Gastroesophageal sphincter (tissue), 4 donors: ENCODE measurements at regions not wholly inside any gene's neighbourhood (a gene's known extent, or its start where the extent isn't known, plus 50 kb on each side); places are given as distances from the start of the nearest gene placed in this dataset.
"Not testable (repeated sequence)": the region's sequence is repeated elsewhere in the genome, so short reads cannot be mapped to it uniquely, and the experiment has no call there.

Experiments used
- ATAC-seq: fragments of 150-250 bp; one replicate; pipeline ENCODE4 v1.9.1; 2016; ENCODE audit warnings: mild to moderate bottlenecking, moderate library complexity
- H3K27ac ChIP-seq, 4 donors: fragments of 200-600 bp; sonication (generic) in 3 of 4; 1 replicate in 3 of 4; 2 replicates in 1 of 4; pipeline ENCODE4 v1.5.1; 2016 to 2019
- H3K27me3 ChIP-seq: fragments of 200-600 bp; sonication (generic); one replicate; pipeline ENCODE4 v1.5.1; 2019
- H3K36me3 ChIP-seq, 2 donors: fragments of 200-600 bp; sonication (generic); one replicate each; pipeline ENCODE4 v1.5.1; 2019; ENCODE audit warnings: control low read depth in 1 of 2
- H3K4me1 ChIP-seq, 3 donors: fragments of 200-600 bp; sonication (generic); 1 replicate in 2 of 3; 2 replicates in 1 of 3; pipeline ENCODE4 v1.5.1; 2016 to 2019; ENCODE audit warnings: control low read depth in 2 of 3
- H3K4me3 ChIP-seq, 2 donors: fragments of 200-600 bp; sonication (generic); one replicate each; pipeline ENCODE4 v1.5.1; 2019; ENCODE audit warnings: mild to moderate bottlenecking in 1 of 2, moderate library complexity in 1 of 2
- H3K9me3 ChIP-seq, 3 donors: fragments of 200-600 bp; sonication (generic); one replicate each; pipeline ENCODE4 v1.5.1; 2017 to 2019; ENCODE audit warnings: control low read depth in 2 of 3
- EP300 ChIP-seq: sonication (generic); formaldehyde crosslinking; IDR thresholded peaks from one replicate; pipeline ENCODE4 v1.6.1; 2017; ENCODE audit warnings: antibody characterized with exemption, mild to moderate bottlenecking
- POLR2A ChIP-seq, 2 donors: fragments of 450-650 bp; IDR thresholded peaks; one replicate each; pipeline ENCODE4 v1.6.1; 2017; ENCODE audit warnings: antibody characterized with exemption in 2 of 2, mild to moderate bottlenecking in 2 of 2, moderate library complexity in 1 of 2
- POLR2AphosphoS5 ChIP-seq: sonication (generic); formaldehyde crosslinking; IDR thresholded peaks from one replicate; pipeline ENCODE4 v1.6.1; 2017; ENCODE audit warnings: antibody characterized with exemption
- WGBS, 2 donors: methylation state at CpG; one replicate each; pipeline ENCODE4 v1.1.5; 2018; ENCODE audit warnings: low coverage in 1 of 2; 5-methylcytosine and 5-hydroxymethylcytosine counted together
- TF ChIP-seq, protein P1 (sequence below), 4 experiments: fragments of 200-600 bp in 2 of 4; fragments of 450-650 bp in 2 of 4; sonication (generic) in 1 of 4; IDR thresholded peaks; one replicate each; pipeline ENCODE4 v1.5.1; 2017 to 2019; ENCODE audit warnings: antibody characterized with exemption in 4 of 4, mild to moderate bottlenecking in 2 of 4, moderate library complexity in 2 of 4

DNA sequence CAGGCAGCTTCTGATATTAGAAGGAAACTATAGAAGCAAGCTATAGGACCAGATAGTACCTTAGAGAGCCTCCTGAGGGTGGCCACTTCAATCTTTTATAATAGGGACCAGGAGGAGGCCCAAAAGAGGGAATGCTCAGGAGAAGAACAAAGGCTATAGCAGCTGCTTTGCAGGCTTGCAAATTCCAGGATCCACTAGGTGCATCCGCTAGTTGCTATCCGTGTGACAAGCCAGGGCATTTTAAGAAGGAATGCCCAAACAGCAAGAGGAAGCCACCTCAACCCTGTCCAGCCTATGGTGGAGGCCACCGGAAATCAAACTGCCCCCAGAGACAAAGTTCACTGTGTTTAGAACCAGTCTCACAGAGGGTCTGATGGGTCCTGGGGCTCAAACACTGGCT lies 192.6 kb upstream of the KIF2B start:
- Histone ChIP-seq H3K4me3 (no peak overlapping the region), H3K27ac (no peak overlapping the region), H3K9me3 (no peaks in the 10 kb centered on the region), H3K36me3 (no peaks in the 10 kb centered on the region), H3K27me3 (no peaks in the 10 kb centered on the region), H3K4me1 (no peaks in the 10 kb centered on the region)
- TF ChIP-seq EP300, result no peak
- ATAC-seq, result no peak
- 76 to 80% methylated on average over 2 to 3 of the region's 3 CpGs for WGBS, 2 donors

DNA sequence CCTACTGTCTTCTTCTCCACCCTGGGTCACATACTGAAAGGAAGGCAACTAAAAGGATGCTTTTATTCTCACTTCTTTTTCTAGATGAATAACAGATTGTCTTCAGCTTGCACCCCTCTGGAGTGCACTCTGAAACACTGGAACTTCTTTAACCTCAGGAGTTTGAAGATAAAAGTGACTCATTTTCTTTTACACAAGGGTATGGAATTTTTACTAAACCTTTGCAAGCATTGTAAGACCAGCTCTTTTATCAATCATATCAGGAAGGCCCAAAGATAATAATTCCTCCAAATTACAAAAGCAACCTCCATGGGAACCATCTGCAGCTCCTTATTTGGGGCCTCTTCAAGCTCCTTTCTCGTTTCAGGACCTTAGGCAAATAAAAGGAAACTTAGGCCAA lies 193.5 kb upstream of the KIF2B start:
- WGBS, 2 donors, result 11 to 50% methylated on average over 1 of the region's 1 CpG
- Histone ChIP-seq H3K4me1 (no peaks in the 10 kb centered on the region), H3K36me3 (no peaks in the 10 kb centered on the region), H3K4me3 (no peak overlapping the region), H3K9me3 (no peaks in the 10 kb centered on the region), H3K27ac (no peak overlapping the region), H3K27me3 (no peaks in the 10 kb centered on the region)
- ATAC-seq, result no peak
- TF ChIP-seq POLR2A (IDR thresholded peaks at IDR 0.05) (no peak), EP300 (no peak), POLR2AphosphoS5 (no peak)
- TF ChIP-seq, protein P1, sequence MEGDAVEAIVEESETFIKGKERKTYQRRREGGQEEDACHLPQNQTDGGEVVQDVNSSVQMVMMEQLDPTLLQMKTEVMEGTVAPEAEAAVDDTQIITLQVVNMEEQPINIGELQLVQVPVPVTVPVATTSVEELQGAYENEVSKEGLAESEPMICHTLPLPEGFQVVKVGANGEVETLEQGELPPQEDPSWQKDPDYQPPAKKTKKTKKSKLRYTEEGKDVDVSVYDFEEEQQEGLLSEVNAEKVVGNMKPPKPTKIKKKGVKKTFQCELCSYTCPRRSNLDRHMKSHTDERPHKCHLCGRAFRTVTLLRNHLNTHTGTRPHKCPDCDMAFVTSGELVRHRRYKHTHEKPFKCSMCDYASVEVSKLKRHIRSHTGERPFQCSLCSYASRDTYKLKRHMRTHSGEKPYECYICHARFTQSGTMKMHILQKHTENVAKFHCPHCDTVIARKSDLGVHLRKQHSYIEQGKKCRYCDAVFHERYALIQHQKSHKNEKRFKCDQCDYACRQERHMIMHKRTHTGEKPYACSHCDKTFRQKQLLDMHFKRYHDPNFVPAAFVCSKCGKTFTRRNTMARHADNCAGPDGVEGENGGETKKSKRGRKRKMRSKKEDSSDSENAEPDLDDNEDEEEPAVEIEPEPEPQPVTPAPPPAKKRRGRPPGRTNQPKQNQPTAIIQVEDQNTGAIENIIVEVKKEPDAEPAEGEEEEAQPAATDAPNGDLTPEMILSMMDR (IDR thresholded peaks at IDR 0.05), result no peak

DNA sequence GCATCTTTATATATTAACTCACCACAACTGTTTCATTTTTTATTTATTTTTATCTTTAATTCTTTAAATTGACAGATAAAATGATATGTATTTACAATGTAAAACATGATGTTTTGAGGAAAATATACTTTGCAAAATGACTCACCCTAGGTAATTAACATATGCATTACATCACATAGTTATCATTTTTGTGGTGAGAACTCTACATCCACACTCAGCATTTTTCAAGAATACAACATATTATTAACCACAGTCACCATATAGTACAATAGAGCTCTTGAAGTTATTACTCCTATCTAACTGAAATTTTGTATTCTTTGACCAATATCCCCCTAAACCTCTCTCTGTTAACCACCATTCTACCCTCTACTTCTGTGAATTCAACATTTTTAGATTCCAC lies 194.7 kb upstream of the KIF2B start:
- H3K4me3 ChIP-seq, result no peak overlapping the region
- H3K9me3 ChIP-seq, result no peaks in the 10 kb centered on the region
- H3K36me3 ChIP-seq, result no peaks in the 10 kb centered on the region
- H3K27me3 ChIP-seq, result no peaks in the 10 kb centered on the region
- TF ChIP-seq POLR2A (IDR thresholded peaks at IDR 0.05) (no peak), POLR2AphosphoS5 (no peak), EP300 (no peak)
- TF ChIP-seq, protein P1 (IDR thresholded peaks at IDR 0.05), result no peak
- no peaks in the 10 kb centered on the region for H3K4me1 ChIP-seq
- no peak overlapping the region for H3K27ac ChIP-seq
- ATAC-seq, result no peak

DNA sequence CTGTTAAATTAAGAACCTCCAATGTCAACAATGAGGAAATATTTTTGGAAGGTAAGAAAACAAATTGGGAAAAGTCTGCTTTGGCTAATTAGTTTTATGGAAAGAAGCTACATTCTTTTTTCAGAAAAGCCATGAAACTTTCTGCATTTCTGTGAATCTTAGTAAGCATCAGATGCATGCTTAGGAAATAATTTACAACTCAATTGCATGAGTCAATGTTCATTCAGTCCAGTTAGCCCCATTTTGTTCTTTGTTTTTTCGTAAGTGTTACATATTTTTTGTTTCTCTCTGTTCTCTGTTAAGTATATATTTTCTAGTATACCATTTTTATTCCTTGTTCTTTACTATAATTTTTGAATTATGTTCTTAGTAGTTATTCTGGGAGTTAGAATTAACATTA lies 195.2 kb upstream of the KIF2B start:
- Histone ChIP-seq H3K9me3 (no peaks in the 10 kb centered on the region), H3K4me3 (no peak overlapping the region), H3K27me3 (no peaks in the 10 kb centered on the region), H3K27ac (no peak overlapping the region), H3K4me1 (no peaks in the 10 kb centered on the region), H3K36me3 (no peaks in the 10 kb centered on the region)
- WGBS, 2 donors, result 39 to 64% methylated on average over 1 of the region's 1 CpG
- TF ChIP-seq, protein P1 (IDR thresholded peaks at IDR 0.05), result no peak
- TF ChIP-seq POLR2AphosphoS5 (no peak), EP300 (no peak), POLR2A (IDR thresholded peaks at IDR 0.05) (no peak)
- no peak for ATAC-seq

DNA sequence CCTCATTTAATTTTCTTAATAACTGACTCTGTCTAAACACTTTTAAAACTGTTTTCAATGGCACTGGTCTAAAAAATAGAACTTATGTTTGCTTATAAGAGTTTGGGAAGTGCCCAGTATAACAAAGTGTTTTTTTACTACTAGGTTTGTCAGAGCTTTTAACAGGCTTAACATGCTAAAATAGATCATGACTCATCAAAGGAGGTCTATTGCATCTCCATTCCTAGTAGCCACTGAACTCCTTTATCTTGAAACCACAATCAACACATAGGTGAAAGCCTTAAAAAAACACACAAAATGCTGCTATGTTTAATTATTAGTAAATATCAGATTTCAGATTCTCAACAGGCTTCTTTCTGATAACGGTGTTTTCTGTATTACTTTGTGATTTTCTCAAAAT lies 196.4 kb upstream of the KIF2B start:
- Histone ChIP-seq H3K36me3 (no peaks in the 10 kb centered on the region), H3K4me3 (no peak overlapping the region), H3K27me3 (no peaks in the 10 kb centered on the region), H3K4me1 (no peaks in the 10 kb centered on the region), H3K9me3 (no peaks in the 10 kb centered on the region), H3K27ac (no peak overlapping the region)
- TF ChIP-seq POLR2A (IDR thresholded peaks at IDR 0.05), result no peak
- TF ChIP-seq, protein P1 (IDR thresholded peaks at IDR 0.05), result no peak
- TF ChIP-seq POLR2AphosphoS5, result no peak
- no peak for TF ChIP-seq EP300
- ATAC-seq, result no peak
- 22 to 74% methylated on average over 1 of the region's 1 CpG for WGBS, 2 donors

DNA sequence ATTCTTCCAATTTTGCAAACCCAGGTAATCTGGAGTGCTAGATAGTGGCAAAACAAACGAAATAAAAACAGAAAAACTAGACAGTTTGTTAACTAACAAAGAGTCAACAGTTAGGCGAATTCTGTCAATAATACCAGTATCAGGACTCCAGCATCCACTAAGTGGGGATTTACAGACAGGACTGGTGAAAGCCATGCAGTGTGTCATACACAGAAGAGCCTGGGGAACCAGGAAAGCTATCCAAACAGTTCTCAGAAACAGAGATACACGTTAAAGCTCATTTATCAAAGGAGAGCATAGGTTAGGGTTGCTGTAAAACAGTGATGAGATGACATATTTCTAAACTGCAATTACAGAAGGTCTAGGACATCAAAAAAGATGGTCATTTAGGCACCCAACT lies 203.7 kb upstream of the KIF2B start:
- Histone ChIP-seq H3K4me3 (no peak overlapping the region), H3K27me3 (no peaks in the 10 kb centered on the region), H3K36me3 (no peaks in the 10 kb centered on the region), H3K9me3 (no peaks in the 10 kb centered on the region), H3K4me1 (no peaks in the 10 kb centered on the region), H3K27ac (no peak overlapping the region)
- WGBS, 2 donors, result 0 to 33% methylated on average over 1 to 3 of the region's 3 CpGs
- ATAC-seq, result no peak
- TF ChIP-seq EP300 (no peak), POLR2AphosphoS5 (no peak), POLR2A (IDR thresholded peaks at IDR 0.05) (no peak)
- TF ChIP-seq, protein P1 (IDR thresholded peaks at IDR 0.05), result no peak

DNA sequence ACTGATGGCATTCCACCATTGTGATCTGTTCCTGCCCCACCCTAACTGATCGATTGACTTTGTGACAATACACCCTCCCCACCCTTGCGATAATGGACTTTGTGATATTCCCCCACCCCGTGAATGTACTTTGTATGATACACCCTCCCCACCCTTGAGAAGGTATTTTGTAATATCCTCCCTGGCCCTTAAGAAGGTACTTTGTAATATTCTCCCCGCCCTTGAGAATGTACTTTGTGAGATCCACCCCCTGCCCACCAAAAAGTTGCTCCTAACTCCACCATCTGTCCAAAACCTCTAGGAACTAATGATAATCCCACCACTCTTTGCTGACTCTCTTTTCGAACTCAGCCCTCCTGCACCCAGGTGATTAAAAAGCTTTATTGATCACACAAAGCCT lies 214.5 kb upstream of the KIF2B start:
- not testable (repeated sequence) for ATAC-seq

More for the DNA sequence above, 214.5 kb upstream of the KIF2B start:
- not testable (repeated sequence) for H3K36me3 ChIP-seq, H3K9me3 ChIP-seq, H3K4me1 ChIP-seq, H3K27me3 ChIP-seq, H3K4me3 ChIP-seq, H3K27ac ChIP-seq
- WGBS, 2 donors, result 82 to 93% methylated on average over 4 to 5 of the region's 5 CpGs
